Thoracic aorta (tissue), 2 donors: ENCODE measurements at regions not wholly inside any gene's neighbourhood (a gene's known extent, or its start where the extent isn't known, plus 50 kb on each side); places are given as distances from the start of the nearest gene placed in this dataset.

Experiments used
- ATAC-seq: fragments of 150-250 bp; one replicate; pipeline ENCODE4 v1.8.0; 2017; ENCODE audit warnings: low read depth; ENCODE audit not compliant: insufficient number of reproducible peaks, low FRiP score
- DNase-seq: peaks from one replicate; pipeline ENCODE4 v3.0.0-alpha.2; 2020; ENCODE audit warnings: low spot score
- H3K27ac ChIP-seq, 2 donors: fragments of 200-600 bp; sonication (generic); 1 replicate in 1 of 2; 2 replicates in 1 of 2; pipeline ENCODE4 v1.5.1; 2016; ENCODE audit warnings: mild to moderate bottlenecking in 2 of 2, moderate library complexity in 2 of 2
- H3K27me3 ChIP-seq: fragments of 200-600 bp; sonication (generic); replicated peaks from 2 replicates; pipeline ENCODE4 v1.6.0; 2016; ENCODE audit warnings: mild to moderate bottlenecking; ENCODE audit not compliant: insufficient read depth
- H3K36me3 ChIP-seq: fragments of 200-600 bp; sonication (generic); one replicate; pipeline ENCODE4 v1.5.1; 2016
- H3K4me1 ChIP-seq, 2 donors: fragments of 200-600 bp; sonication (generic); 1 replicate in 1 of 2; 2 replicates in 1 of 2; pipeline versions ENCODE4 v1.5.1 to v1.6.0; 2016; ENCODE audit warnings: low read depth in 2 of 2, mild to moderate bottlenecking in 1 of 2; ENCODE audit not compliant: control insufficient read depth in 1 of 2
- H3K4me3 ChIP-seq: fragments of 200-600 bp; sonication (generic); 2 replicates; pipeline ENCODE4 v1.5.1; 2016; ENCODE audit warnings: mild to moderate bottlenecking
- H3K9me3 ChIP-seq: fragments of 200-600 bp; sonication (generic); 2 replicates; pipeline ENCODE4 v1.5.1; 2016
- TF ChIP-seq, protein P1 (sequence below): fragments of 200-600 bp; sonication (generic); IDR thresholded peaks from one replicate; pipeline ENCODE4 v1.5.1; 2019; ENCODE audit warnings: antibody characterized with exemption

- H3K27me3 ChIP-seq: no peaks in the 10 kb centered on the region
- no peak for ATAC-seq
- H3K9me3 ChIP-seq: no peaks in the 10 kb centered on the region
- no peak for DNase-seq
- no peaks in the 10 kb centered on the region for H3K4me1 ChIP-seq
- H3K4me3 ChIP-seq: no peak overlapping the region
- TF ChIP-seq, protein P1, sequence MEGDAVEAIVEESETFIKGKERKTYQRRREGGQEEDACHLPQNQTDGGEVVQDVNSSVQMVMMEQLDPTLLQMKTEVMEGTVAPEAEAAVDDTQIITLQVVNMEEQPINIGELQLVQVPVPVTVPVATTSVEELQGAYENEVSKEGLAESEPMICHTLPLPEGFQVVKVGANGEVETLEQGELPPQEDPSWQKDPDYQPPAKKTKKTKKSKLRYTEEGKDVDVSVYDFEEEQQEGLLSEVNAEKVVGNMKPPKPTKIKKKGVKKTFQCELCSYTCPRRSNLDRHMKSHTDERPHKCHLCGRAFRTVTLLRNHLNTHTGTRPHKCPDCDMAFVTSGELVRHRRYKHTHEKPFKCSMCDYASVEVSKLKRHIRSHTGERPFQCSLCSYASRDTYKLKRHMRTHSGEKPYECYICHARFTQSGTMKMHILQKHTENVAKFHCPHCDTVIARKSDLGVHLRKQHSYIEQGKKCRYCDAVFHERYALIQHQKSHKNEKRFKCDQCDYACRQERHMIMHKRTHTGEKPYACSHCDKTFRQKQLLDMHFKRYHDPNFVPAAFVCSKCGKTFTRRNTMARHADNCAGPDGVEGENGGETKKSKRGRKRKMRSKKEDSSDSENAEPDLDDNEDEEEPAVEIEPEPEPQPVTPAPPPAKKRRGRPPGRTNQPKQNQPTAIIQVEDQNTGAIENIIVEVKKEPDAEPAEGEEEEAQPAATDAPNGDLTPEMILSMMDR: no peak
- no peaks in the 10 kb centered on the region for H3K36me3 ChIP-seq
- no peak overlapping the region for H3K27ac ChIP-seq
Observed at GRCh38 chr12:66956300-66956699, 277.4 kb upstream of the GRIP1 start.

DNA sequence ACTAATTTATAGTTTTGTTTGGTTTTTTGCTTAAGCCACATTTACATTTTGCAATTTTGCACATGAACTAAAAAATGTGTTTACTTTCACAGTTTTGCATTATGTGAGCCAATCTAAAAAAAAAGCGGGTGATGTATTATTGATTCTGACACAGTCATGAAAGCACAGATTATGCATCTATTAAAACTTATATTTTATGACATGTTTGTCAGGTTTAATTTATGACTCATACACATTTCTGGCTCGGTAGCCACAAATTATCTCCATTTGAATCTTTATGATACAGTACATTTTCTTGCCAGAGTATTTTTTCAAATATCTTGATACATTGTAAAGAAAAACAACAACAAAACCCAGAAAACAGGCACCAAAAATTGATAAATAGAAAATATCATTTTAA lies 280.4 kb upstream of the GRIP1 start:
- Histone ChIP-seq H3K4me1 (no peaks in the 10 kb centered on the region), H3K27me3 (no peaks in the 10 kb centered on the region), H3K27ac (no peak overlapping the region), H3K36me3 (no peaks in the 10 kb centered on the region), H3K9me3 (no peaks in the 10 kb centered on the region), H3K4me3 (no peak overlapping the region)
- no peak for ATAC-seq
- TF ChIP-seq, protein P1: no peak
- DNase-seq: no peak

- no peaks in the 10 kb centered on the region for H3K4me1 ChIP-seq
- no peaks in the 10 kb centered on the region for H3K9me3 ChIP-seq
- TF ChIP-seq, protein P1: no peak
- no peak overlapping the region for H3K27ac ChIP-seq
- DNase-seq (no peak), ATAC-seq (no peak)
- no peaks in the 10 kb centered on the region for H3K36me3 ChIP-seq
- H3K4me3 ChIP-seq: no peak overlapping the region
- H3K27me3 ChIP-seq: no peaks in the 10 kb centered on the region
Observed at GRCh38 chr12:66960006-66960405, 281.1 kb upstream of the GRIP1 start.

- H3K36me3 ChIP-seq: no peaks in the 10 kb centered on the region
- DNase-seq: no peak
- H3K4me1 ChIP-seq: no peaks in the 10 kb centered on the region
- TF ChIP-seq, protein P1: no peak
- no peak for ATAC-seq
- no peak overlapping the region for H3K27ac ChIP-seq
- no peaks in the 10 kb centered on the region for H3K27me3 ChIP-seq
- H3K4me3 ChIP-seq: no peak overlapping the region
- H3K9me3 ChIP-seq: no peaks in the 10 kb centered on the region
Observed at GRCh38 chr12:66960704-66961690, 282.1 kb upstream of the GRIP1 start.

GRCh38 chr12:66962290-66962689 lies 283.4 kb upstream of the GRIP1 start:
- no peak for DNase-seq
- H3K27ac ChIP-seq: no peak overlapping the region
- no peaks in the 10 kb centered on the region for H3K36me3 ChIP-seq
- H3K27me3 ChIP-seq: no peaks in the 10 kb centered on the region
- no peak for ATAC-seq
- no peaks in the 10 kb centered on the region for H3K9me3 ChIP-seq
- TF ChIP-seq, protein P1: no peak
- no peak overlapping the region for H3K4me3 ChIP-seq
- H3K4me1 ChIP-seq: no peaks in the 10 kb centered on the region
